Esophagus muscularis mucosa (tissue), 4 donors: ENCODE measurements at regions not wholly inside any gene's neighbourhood (a gene's known extent, or its start where the extent isn't known, plus 50 kb on each side); places are given as distances from the start of the nearest gene placed in this dataset.

Experiments
- DNase-seq: peaks from one replicate; pipeline ENCODE4 v3.0.0-alpha.2; 2017; ENCODE audit errors: extremely low spot score
- H3K27ac ChIP-seq, 4 donors: fragments of 200-600 bp; sonication (generic); replicated peaks in 1 of 4; 1 replicate in 3 of 4; 2 replicates in 1 of 4; pipeline ENCODE4 v1.5.1; 2016 to 2019; ENCODE audit warnings: mild to moderate bottlenecking in 1 of 4
- H3K27me3 ChIP-seq, 4 donors: fragments of 200-600 bp; sonication (generic); one replicate each; pipeline versions ENCODE4 v1.5.1 to v1.6.0; 2016 to 2019
- H3K36me3 ChIP-seq, 4 donors: fragments of 200-600 bp; sonication (generic); one replicate each; pipeline ENCODE4 v1.5.1; 2016 to 2019
- H3K4me1 ChIP-seq, 4 donors: fragments of 200-600 bp; sonication (generic); one replicate each; pipeline ENCODE4 v1.5.1; 2016 to 2019
- H3K4me3 ChIP-seq, 4 donors: fragments of 200-600 bp; sonication (generic); 1 replicate in 2 of 4; 2 replicates in 2 of 4; pipeline ENCODE4 v1.5.1; 2016 to 2019; ENCODE audit warnings: mild to moderate bottlenecking in 4 of 4, moderate library complexity in 1 of 4
- H3K9me3 ChIP-seq, 4 donors: fragments of 200-600 bp; sonication (generic); 1 replicate in 3 of 4; 2 replicates in 1 of 4; pipeline ENCODE4 v1.5.1; 2016 to 2019
- EP300 ChIP-seq: sonication (generic); formaldehyde crosslinking; IDR thresholded peaks from one replicate; pipeline ENCODE4 v1.6.1; 2017; ENCODE audit warnings: antibody characterized with exemption
- POLR2A ChIP-seq: fragments of 450-650 bp; IDR thresholded peaks from one replicate; pipeline ENCODE4 v1.6.1; 2017; ENCODE audit warnings: antibody characterized with exemption, moderate library complexity, mild to moderate bottlenecking, low read depth
- POLR2AphosphoS5 ChIP-seq, 2 donors: sonication (generic); formaldehyde crosslinking; IDR thresholded peaks; one replicate each; pipeline ENCODE4 v1.6.1; 2017; ENCODE audit warnings: antibody characterized with exemption in 2 of 2
- WGBS: methylation state at CpG from one replicate; pipeline ENCODE4 v1.1.5; 2018; 5-methylcytosine and 5-hydroxymethylcytosine counted together
- intact Hi-C: fragments of 100-400 bp; cut with DNase I; formaldehyde crosslinking; loops from one replicate; pipeline ENCODE4 v1.15.1; 2023
- TF ChIP-seq, protein P1 (sequence below), 3 experiments: fragments of 200-600 bp in 2 of 3; fragments of 450-650 bp in 1 of 3; sonication (generic) in 2 of 3; IDR thresholded peaks; one replicate each; pipeline ENCODE4 v1.5.1; 2017 to 2019; ENCODE audit warnings: antibody characterized with exemption in 3 of 3, mild to moderate bottlenecking in 2 of 3, moderate library complexity in 1 of 3

DNA sequence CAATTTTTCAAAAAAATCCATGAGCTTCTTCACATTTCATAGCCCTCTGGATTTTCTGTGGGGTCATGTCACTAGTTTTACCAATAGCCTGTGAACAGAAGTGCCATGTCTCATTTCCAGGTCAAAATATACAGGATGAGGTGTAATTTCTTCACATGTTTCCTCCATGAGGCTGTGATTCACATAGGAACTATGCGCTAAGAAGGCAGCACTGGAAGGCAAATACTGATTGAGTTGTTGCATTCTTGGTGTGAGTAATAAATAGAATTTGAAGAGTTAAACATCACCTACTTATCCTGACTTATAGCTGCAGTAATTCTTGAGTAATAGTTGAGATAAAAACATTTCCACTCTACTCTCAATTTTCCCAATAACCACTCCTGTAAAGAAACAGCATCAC lies 442.3 kb downstream of the HAO1 start:
- TF ChIP-seq POLR2A (no peak), EP300 (no peak), POLR2AphosphoS5 (IDR thresholded peaks at IDR 0.05) (no peak)
- TF ChIP-seq, protein P1, sequence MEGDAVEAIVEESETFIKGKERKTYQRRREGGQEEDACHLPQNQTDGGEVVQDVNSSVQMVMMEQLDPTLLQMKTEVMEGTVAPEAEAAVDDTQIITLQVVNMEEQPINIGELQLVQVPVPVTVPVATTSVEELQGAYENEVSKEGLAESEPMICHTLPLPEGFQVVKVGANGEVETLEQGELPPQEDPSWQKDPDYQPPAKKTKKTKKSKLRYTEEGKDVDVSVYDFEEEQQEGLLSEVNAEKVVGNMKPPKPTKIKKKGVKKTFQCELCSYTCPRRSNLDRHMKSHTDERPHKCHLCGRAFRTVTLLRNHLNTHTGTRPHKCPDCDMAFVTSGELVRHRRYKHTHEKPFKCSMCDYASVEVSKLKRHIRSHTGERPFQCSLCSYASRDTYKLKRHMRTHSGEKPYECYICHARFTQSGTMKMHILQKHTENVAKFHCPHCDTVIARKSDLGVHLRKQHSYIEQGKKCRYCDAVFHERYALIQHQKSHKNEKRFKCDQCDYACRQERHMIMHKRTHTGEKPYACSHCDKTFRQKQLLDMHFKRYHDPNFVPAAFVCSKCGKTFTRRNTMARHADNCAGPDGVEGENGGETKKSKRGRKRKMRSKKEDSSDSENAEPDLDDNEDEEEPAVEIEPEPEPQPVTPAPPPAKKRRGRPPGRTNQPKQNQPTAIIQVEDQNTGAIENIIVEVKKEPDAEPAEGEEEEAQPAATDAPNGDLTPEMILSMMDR (IDR thresholded peaks at IDR 0.05) = no peak
- peaks cover 0 to 12% (median 2%) of the 10 kb centered on the region in 4 donors for H3K9me3 ChIP-seq
- no peaks in the 10 kb centered on the region for H3K4me1 ChIP-seq

DNA sequence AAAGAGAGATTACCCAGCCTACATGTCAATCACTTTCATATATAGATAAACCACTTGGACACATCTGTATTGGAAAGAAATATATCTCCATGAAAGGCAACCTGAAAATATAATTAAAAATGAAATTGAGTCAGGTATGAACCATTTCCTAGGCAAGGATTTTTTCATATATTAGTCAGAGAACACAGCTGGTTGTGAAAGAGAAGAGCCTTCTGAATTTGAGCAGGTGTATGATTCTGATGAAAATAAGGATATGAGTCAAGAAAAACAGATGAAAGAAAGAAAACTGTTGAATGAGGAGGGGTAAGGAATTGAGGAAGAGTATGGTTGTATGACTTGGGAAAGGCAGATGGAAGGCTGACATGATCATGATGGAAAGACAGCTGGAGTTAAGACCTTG lies 441.1 kb downstream of the HAO1 start:
- Histone ChIP-seq H3K27me3 (no peaks in the 10 kb centered on the region), H3K36me3 (no peaks in the 10 kb centered on the region), H3K27ac (no peak overlapping the region), H3K4me3 (no peak overlapping the region), H3K4me1 (no peaks in the 10 kb centered on the region), H3K9me3 (peaks cover 0 to 8% (median under 1%) of the 10 kb centered on the region in 4 donors)
- DNase-seq = no peak
- intact Hi-C loops = no loop called here
- TF ChIP-seq POLR2AphosphoS5 (IDR thresholded peaks at IDR 0.05) (no peak), POLR2A (no peak), EP300 (no peak)
- TF ChIP-seq, protein P1 (IDR thresholded peaks at IDR 0.05) = no peak

More for the DNA sequence above, 442.3 kb downstream of the HAO1 start:
- Histone ChIP-seq H3K27ac (no peak overlapping the region), H3K27me3 (no peaks in the 10 kb centered on the region), H3K36me3 (no peaks in the 10 kb centered on the region), H3K4me3 (no peak overlapping the region)
- intact Hi-C loops = no loop called here
- DNase-seq = no peak
- 86% methylated on average over 1 of the region's 1 CpG for WGBS

DNA sequence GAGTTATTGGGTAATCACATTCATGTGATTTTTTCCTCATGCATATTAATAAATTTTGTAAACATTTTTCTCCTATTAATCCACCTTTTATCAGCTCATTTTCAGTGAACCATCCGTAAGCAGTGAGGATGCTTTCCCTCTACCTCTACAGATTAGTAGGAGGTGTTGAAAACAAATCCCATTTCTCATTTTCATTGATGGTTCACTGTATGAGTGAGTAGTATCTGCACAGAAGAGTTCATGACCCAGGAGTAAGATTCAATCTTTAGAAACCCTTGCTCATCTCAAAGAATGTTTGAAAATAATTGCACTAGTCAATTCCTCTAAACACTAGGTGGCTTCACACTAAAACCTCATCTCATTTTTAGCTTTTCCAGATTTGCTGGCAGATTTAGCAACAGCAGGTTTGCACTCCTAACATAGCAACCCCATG lies 440.0 kb downstream of the HAO1 start:
- TF ChIP-seq, protein P1 (IDR thresholded peaks at IDR 0.05) = no peak
- TF ChIP-seq EP300 (no peak), POLR2AphosphoS5 (IDR thresholded peaks at IDR 0.05) (no peak), POLR2A (no peak)
- WGBS = 84% methylated on average over 1 of the region's 1 CpG
- Histone ChIP-seq H3K27me3 (no peaks in the 10 kb centered on the region), H3K27ac (no peak overlapping the region), H3K9me3 (no peaks in the 10 kb centered on the region), H3K4me3 (no peak overlapping the region), H3K36me3 (no peaks in the 10 kb centered on the region), H3K4me1 (no peaks in the 10 kb centered on the region)
- intact Hi-C loops = no loop called here
- DNase-seq = no peak

DNA sequence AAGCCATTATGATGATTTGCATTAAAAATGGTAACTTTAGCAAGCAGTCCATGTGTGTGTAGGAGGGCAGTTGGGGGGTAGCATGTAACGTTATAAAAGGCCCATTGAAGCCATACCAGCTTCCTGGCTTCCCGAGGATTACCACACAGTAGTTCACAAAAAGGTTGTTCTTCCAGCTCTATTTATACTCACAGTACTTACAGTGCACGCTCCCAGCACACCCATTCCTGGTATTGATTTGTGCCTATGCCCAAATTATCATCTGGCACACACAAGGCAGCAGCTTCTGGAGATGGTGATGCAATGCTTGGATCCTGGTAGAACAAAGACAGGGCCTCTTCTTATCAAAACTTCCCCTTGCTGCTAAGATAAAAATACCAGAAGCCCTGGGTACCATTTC lies 436.8 kb downstream of the HAO1 start:
- no peak overlapping the region for H3K4me3 ChIP-seq
- DNase-seq = no peak
- TF ChIP-seq, protein P1 (IDR thresholded peaks at IDR 0.05) = no peak
- TF ChIP-seq POLR2AphosphoS5 (IDR thresholded peaks at IDR 0.05) (no peak), POLR2A (no peak), EP300 (no peak)
- WGBS = 73% methylated on average over 3 of the region's 3 CpGs
- intact Hi-C loops = no loop called here
- H3K27ac ChIP-seq = no peak overlapping the region
- H3K9me3 ChIP-seq = no peaks in the 10 kb centered on the region
- H3K36me3 ChIP-seq = no peaks in the 10 kb centered on the region
- no peaks in the 10 kb centered on the region for H3K4me1 ChIP-seq
- no peaks in the 10 kb centered on the region for H3K27me3 ChIP-seq

DNA sequence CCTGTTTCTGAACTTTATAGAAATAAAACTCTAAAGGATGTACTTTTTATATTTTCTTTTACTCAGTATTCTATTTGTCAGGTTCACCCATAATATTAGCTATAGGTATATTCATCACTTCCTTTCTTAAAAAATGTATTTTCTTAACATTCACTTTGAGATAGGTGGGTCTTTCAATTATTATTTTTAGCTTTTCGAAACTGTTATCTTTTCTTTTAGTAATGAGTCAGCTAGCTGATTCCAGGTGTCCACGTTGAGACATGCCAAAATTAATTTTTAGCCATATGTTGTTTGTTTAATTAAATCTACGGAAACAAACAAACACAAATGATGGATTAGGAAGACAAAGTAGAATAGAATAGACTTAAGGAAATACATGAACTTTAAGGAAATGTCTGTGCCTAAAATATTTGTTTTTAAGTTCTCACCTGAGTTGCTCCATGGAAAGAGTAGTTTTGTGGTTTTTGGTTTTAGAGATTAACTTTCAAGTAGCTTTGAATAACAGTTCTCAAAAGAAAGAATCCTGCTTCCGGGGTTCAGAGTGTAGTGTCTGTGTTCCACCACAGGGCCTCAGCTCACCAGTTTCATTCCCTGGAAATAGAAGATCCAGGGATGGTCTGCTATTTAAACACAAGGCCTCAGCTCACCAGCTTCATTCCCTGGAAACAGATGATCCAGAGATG lies 435.0 kb downstream of the HAO1 start:
- no peak for DNase-seq
- H3K4me1 ChIP-seq = no peaks in the 10 kb centered on the region
- H3K9me3 ChIP-seq = no peaks in the 10 kb centered on the region
- H3K27ac ChIP-seq = no peak overlapping the region
- 84% methylated on average over 4 of the region's 4 CpGs for WGBS
- no peaks in the 10 kb centered on the region for H3K27me3 ChIP-seq
- TF ChIP-seq, protein P1 (IDR thresholded peaks at IDR 0.05) = no peak
- TF ChIP-seq POLR2A (no peak), EP300 (no peak), POLR2AphosphoS5 (IDR thresholded peaks at IDR 0.05) (no peak)
- H3K36me3 ChIP-seq = no peaks in the 10 kb centered on the region
- no peak overlapping the region for H3K4me3 ChIP-seq
- intact Hi-C loops = no loop called here
